ENCODE measurements at regions not wholly inside any gene's neighbourhood (a gene's known extent, or its start where the extent isn't known, plus 50 kb on each side); places are given as distances from the start of the nearest gene placed in this dataset.

DNA sequence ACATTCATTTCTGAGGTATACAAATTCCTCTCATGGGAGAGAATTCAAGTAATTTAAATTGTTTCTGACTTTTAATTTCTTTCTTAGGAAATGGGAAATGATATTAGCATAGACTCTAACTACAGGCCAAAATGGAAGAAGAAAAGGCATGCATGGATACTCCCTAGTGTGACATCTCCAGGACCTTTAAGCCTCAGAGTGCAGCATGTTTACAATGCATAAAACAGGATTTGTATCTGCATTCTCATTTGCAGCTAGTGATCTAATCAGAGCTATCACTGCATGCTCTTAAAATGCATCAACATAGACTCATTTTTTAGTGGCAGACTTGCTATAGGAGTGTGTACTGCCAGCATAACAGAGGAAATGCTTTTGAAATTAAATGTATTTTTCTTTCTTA lies 224.6 kb upstream of the GOT2 start:
- TF ChIP-seq CTCF (IDR thresholded peaks at IDR 0.05; ENCODE audit: borderline replicate concordance, insufficient read depth, low read depth, low read length) = no peak
- no peak overlapping the region for H3K4me3 ChIP-seq (ENCODE audit: low read depth, low read length)

- no peak overlapping the region for H3K4me3 ChIP-seq (ENCODE audit: low read depth, low read length)
- no peak for TF ChIP-seq CTCF (IDR thresholded peaks at IDR 0.05; ENCODE audit: borderline replicate concordance, insufficient read depth, low read depth, low read length)
These were observed 214.1 kb upstream of the GOT2 start for GRCh38 chr16:58948244-58948643.

DNA sequence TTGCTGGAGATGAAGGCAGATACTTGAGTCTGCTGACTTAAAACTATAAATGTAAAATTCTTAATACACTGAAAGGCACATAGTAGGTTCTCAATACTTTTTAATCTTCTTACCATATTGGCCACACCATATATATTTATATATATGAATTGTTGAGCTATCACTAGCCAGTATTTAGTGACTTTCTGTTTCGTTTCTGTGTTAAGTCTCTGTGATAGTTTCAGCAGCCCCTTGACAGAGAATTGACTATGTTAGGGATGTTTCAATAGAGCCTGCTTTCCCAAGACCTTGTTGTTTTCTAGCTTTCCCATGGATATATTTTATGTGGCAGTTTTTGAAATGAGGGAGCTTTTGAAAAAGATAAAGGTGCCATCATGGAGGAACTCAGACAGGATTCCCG lies 206.5 kb upstream of the GOT2 start:
- no peak overlapping the region for H3K4me3 ChIP-seq (ENCODE audit: low read depth, low read length)
- TF ChIP-seq CTCF (IDR thresholded peaks at IDR 0.05; ENCODE audit: borderline replicate concordance, insufficient read depth, low read depth, low read length) = no peak

GRCh38 chr16:58938811-58939210 lies 204.7 kb upstream of the GOT2 start:
- TF ChIP-seq CTCF (IDR thresholded peaks at IDR 0.05; ENCODE audit: borderline replicate concordance, insufficient read depth, low read depth, low read length) = no peak
- H3K4me3 ChIP-seq (ENCODE audit: low read depth, low read length) = no peak overlapping the region

DNA sequence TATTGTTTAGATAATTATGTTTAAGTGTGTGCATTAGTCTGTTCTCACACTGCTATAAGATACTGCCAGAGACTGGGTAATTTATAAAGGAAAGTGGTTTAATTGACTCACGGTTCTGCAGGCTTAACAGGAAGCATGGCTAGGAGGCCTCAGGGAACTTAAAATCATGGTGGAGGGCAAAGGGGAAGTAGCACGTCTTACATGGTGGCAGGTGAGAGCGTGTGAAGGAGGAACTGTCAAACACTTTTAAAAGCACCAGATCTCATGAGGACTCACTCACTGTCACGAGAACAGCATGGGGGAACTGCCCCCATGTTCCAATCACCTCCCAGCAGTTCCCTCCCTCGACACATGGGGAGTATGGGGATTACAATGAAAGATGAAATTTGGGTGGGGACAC lies 203.5 kb upstream of the GOT2 start:
- no peak for TF ChIP-seq CTCF (IDR thresholded peaks at IDR 0.05; ENCODE audit: borderline replicate concordance, insufficient read depth, low read depth, low read length)
- no peak overlapping the region for H3K4me3 ChIP-seq (ENCODE audit: low read depth, low read length)

GRCh38 chr16:58933186-58933585 lies 199.1 kb upstream of the GOT2 start:
- no peak for TF ChIP-seq CTCF (IDR thresholded peaks at IDR 0.05; ENCODE audit: borderline replicate concordance, insufficient read depth, low read depth, low read length)
- no peak overlapping the region for H3K4me3 ChIP-seq (ENCODE audit: low read depth, low read length)

GRCh38 chr16:58931436-58931835 lies 197.3 kb upstream of the GOT2 start:
- TF ChIP-seq CTCF (IDR thresholded peaks at IDR 0.05; ENCODE audit: borderline replicate concordance, insufficient read depth, low read depth, low read length) = no peak
- no peak overlapping the region for H3K4me3 ChIP-seq (ENCODE audit: low read depth, low read length)
